HG03442 (cell line): ENCODE measurements at regions not wholly inside any gene's neighbourhood (a gene's known extent, or its start where the extent isn't known, plus 50 kb on each side); places are given as distances from the start of the nearest gene placed in this dataset.

ENCODE experiments used
- ATAC-seq: cut with Tn5 transposase; IDR thresholded peaks from one replicate; pipeline ENCODE4 v1.9.1; 2021; ENCODE audit warnings: mild to moderate bottlenecking, moderate library complexity; ENCODE audit not compliant: unreplicated experiment

- no peak for ATAC-seq
Observed at GRCh38 chr21:43348801-43349261, 78.1 kb downstream of the SIK1 start.

- no peak for ATAC-seq
Observed at GRCh38 chr21:43348170-43348766, 78.7 kb downstream of the SIK1 start.

GRCh38 chr21:43347461-43348169 lies 79.3 kb downstream of the SIK1 start:
- ATAC-seq: no peak

- ATAC-seq: no peak
Observed at GRCh38 chr21:43346551-43346950, 80.4 kb downstream of the SIK1 start.

- ATAC-seq: no peak
Observed at GRCh38 chr21:43345746-43346409, 81.1 kb downstream of the SIK1 start.

- ATAC-seq: no peak
Observed at GRCh38 chr21:43345046-43345745, 81.7 kb downstream of the SIK1 start.

GRCh38 chr21:43343992-43344886 lies 82.7 kb downstream of the SIK1 start:
- no peak for ATAC-seq

- ATAC-seq: no peak
Observed at GRCh38 chr21:43343095-43343991, 83.6 kb downstream of the SIK1 start.

GRCh38 chr21:43342301-43342881 lies 84.5 kb downstream of the SIK1 start:
- ATAC-seq: no peak

- ATAC-seq: no peak
Observed at GRCh38 chr21:43341378-43342161, 85.4 kb downstream of the SIK1 start.

GRCh38 chr21:43340491-43341377 lies 86.2 kb downstream of the SIK1 start:
- ATAC-seq: no peak

GRCh38 chr21:43339668-43340067 lies 87.3 kb downstream of the SIK1 start:
- ATAC-seq: no peak

GRCh38 chr21:43338951-43339350 lies 88.0 kb downstream of the SIK1 start:
- ATAC-seq: no peak

- no peak for ATAC-seq
Observed at GRCh38 chr21:43337901-43338655, 88.9 kb downstream of the SIK1 start.

- no peak for ATAC-seq
Observed at GRCh38 chr21:43335119-43335518, 91.8 kb downstream of the SIK1 start.

- ATAC-seq: no peak
Observed at GRCh38 chr21:43334214-43334958, 92.5 kb downstream of the SIK1 start.
